IMR-90 (cell line): ENCODE measurements at regions not wholly inside any gene's neighbourhood (a gene's known extent, or its start where the extent isn't known, plus 50 kb on each side); places are given as distances from the start of the nearest gene placed in this dataset.

Experiments
- CTCF ChIP-seq: conservative IDR thresholded peaks from 2 replicates; pipeline ENCODE4 v1.5.1; 2012; ENCODE audit warnings: mild to moderate bottlenecking, low read depth, low read length, improper control_type of control experiment
- MAZ ChIP-seq: IDR thresholded peaks from 2 replicates; pipeline ENCODE4 v1.6.1; 2012; ENCODE audit warnings: low read depth, mild to moderate bottlenecking, low read length, improper control_type of control experiment, moderate library complexity, borderline replicate concordance

- TF ChIP-seq CTCF (no peak), MAZ (no peak)
These were observed 50.8 kb upstream of the MLN start for GRCh38 chr6:33854572-33855030.
